H54 (cell line): ENCODE measurements at regions not wholly inside any gene's neighbourhood (a gene's known extent, or its start where the extent isn't known, plus 50 kb on each side); places are given as distances from the start of the nearest gene placed in this dataset.

Source experiments
- DNase-seq: peaks from one replicate; pipeline ENCODE4 v3.0.0; 2011; ENCODE audit warnings: low spot score, mixed read lengths; ENCODE audit not compliant: insufficient read length
- FAIRE-seq: peaks from 3 replicates; lab custom pipeline; 2011; peaks lifted over from hg19 to GRCh38; lab: Jason Lieb, UNC
- POLR2A ChIP-seq: IDR thresholded peaks from 2 replicates; pipeline ENCODE4 v1.6.1; 2011; ENCODE audit warnings: low read depth, mild to moderate bottlenecking, low read length

GRCh38 chrX:10756441-10756840, 136.1 kb upstream of the MID1 start:
- DNase-seq (peak; percentile 15), FAIRE-seq (no peak)
- no peak for TF ChIP-seq POLR2A

DNA sequence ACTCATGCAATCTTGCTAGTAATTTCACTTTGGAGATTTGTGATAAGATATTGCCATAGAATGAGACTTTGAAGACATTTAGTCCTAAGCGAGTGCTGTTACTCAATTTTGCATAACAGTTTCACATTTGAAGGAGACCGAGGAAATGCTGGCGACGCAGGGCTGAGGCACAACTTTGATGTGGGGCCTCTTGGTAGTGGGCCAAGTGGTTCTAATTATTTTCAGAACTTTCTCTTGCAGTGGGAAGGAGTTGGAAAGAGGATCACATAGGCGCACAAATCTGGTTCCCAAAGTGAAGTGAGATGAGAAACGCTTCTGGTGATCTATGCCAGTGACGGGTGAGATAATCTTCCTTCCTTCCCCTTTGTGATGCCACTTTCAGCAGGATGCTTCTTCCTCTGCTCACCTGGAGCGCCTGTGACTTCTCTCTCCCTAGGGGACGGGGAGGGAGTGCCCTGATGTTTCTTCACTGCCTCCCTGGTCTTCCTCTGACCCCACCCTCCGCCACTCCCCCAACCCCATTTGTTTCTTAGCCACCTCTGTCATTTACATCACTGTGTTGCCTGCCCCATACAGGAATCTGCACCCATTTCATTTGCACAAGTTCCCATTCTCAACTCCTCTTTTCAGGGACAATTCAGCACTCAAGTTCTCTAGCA, 138.9 kb upstream of the MID1 start:
- FAIRE-seq = no peak
- DNase-seq = no peak
- TF ChIP-seq POLR2A = no peak

- no peak for TF ChIP-seq POLR2A
- FAIRE-seq = no peak
- no peak for DNase-seq
These were observed 141.1 kb upstream of the MID1 start for GRCh38 chrX:10761447-10761846.

- DNase-seq (no peak), FAIRE-seq (no peak)
- TF ChIP-seq POLR2A = no peak
These were observed 148.8 kb upstream of the MID1 start for GRCh38 chrX:10769195-10769594.

DNA sequence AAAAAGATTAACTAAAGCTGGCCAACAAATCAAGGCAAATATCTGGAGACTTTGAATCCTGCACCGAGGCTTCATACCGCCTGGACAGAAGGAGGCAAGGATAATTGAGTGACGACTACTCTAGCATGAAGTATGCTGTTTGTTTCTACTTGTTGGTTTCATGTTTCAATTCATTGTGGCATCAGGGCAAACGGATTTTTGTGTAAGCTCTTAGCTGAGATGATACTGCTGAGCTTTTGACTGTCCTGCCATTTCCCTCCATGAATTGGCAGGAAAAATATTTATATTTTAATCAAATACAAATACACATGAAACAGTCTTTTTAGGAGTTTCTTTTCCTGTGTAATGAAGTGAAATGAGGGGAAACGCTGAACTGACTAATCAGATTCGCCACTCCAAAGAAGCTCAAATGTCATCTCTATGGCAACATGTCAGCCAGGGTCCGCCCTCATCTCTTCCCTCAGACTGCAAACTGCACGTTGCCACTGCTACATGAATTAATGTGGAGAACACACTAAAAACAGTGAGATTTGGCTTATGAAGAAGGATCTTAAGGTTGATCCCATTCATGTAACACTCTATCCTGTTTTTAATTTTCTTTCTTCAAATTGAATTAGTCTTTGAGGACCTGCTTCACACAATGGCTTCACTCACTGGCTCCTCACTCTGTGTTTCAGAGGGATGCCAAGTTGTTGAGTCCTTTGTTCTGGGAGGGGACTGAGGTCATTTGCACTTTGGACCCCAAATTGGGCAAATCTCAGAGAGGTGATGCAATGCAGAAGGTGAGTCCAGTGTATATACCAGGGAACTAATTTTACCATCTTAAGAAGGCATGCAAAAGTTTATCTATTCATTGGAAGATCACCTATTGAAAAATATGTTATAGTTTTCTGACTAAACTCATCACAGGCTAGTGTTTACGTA, 149.6 kb upstream of the MID1 start:
- FAIRE-seq (no peak), DNase-seq (no peak)
- no peak for TF ChIP-seq POLR2A

DNA sequence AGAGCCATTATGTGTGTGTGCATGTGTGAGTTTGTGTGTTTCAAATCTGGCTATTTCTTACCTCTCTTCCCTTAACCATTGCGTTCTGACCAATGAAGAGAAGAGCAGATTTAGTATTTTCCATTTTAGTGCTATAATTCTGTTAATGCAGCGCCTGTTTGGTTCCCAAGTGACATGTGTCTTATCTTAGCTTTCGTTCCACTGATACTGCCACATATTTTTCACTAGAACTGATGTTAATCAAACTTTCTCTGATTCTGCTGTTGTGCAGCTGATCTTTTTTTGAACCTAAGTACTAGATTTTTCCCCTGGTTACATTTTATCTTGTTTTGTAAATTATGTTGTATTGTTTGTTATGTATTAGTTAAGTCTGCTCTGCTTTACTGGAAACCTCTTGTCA, 152.9 kb upstream of the MID1 start:
- TF ChIP-seq POLR2A = no peak
- DNase-seq (no peak), FAIRE-seq (no peak)

DNA sequence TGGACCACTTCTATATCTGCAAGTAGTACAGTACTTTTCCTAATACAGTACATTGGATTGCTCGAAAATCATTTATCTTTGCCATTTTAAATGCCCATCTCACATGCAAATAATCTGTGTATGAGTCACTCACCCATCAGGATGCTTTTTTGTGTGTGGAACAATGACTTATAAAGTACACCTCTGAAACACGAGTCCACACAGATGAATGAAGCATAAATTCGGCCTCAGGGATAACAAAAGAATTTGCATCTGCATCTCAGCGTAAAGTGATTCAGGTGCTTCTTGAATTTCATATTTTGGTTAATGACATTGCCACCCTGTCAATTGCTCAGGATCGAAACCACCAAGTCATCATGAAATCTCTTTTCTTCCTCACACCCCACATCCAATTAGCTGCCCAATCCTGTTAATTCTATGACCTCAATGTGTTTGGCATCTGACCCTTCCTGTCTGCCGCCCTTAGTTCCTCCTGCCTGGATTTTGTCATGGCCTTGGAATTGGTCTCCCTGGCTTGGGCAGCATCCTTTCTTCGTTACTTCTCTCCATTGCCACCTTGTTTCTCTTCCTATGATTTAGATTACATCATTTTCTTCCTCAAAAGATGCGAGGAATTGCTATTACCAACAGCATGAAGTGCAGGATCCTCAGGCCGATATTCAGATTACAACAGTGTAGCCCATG, 161.6 kb upstream of the MID1 start:
- DNase-seq (no peak), FAIRE-seq (no peak)
- TF ChIP-seq POLR2A = no peak

DNA sequence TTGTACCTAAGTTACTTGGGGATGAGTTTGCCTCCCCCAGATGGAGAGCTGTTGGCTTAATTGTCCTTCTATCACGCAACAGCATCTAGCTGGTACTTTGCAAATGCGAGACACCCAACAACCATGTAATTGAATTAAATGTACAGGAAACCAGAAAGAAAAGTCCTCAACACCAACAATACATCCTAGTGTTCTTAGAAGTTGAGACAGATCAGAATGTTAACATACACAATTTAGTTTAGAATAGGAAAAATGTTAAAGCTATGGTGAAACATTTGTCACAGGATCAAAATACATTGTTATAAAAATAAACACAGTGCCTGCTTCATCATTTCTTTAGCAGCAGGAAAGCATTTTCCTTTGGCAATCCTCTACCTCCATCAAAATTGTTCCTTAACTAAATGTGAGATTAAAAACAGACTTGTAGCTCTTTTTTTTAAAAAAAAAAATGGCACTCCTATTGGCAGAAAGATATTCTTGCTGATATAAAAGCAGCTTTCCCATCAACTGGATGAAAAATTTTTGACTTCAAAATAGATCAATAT, 163.1 kb upstream of the MID1 start:
- no peak for FAIRE-seq
- DNase-seq = no peak
- no peak for TF ChIP-seq POLR2A

GRCh38 chrX:10787264-10787663, 166.9 kb upstream of the MID1 start:
- FAIRE-seq (no peak), DNase-seq (no peak)
- TF ChIP-seq POLR2A = no peak

DNA sequence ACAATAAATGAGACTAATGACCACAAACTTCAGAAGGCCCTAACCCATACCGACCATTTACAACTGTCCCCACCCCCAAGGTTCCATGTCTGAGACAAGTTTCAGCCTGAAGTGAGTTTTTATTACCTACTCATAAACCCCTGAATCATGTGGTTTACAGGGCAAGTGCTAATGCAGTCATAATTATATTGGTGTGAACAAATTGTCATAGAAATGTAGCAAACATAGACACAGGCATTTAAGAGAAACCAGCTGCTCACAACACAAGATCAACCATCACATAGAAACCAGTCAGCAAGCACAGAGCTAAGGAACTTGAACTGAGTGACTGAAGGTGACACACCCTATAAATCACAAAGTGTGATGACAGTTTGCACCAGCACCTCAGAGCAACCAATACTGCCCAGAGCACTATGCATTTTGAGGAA, 173.8 kb upstream of the MID1 start:
- DNase-seq (no peak), FAIRE-seq (no peak)
- no peak for TF ChIP-seq POLR2A

DNA sequence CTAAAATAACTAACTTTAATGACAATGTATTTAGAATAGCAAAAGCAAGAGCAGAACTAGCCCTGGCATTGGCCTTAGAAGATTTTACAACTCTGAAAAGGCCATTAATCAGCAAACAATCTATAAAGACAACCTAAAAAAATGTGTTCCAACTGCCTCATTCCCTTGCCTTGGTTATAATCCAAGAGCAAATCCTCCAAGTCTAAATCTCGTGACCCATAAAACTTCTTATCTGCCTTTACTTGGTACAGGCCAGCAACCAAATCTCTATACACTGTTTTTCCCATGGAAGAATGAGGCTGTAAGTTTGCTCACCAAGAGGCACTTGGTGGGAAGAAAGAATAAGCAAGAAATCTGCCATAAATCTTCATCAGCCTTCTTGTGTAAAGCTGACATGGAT, 175.3 kb upstream of the MID1 start:
- no peak for DNase-seq
- no peak for TF ChIP-seq POLR2A
- FAIRE-seq = no peak

DNA sequence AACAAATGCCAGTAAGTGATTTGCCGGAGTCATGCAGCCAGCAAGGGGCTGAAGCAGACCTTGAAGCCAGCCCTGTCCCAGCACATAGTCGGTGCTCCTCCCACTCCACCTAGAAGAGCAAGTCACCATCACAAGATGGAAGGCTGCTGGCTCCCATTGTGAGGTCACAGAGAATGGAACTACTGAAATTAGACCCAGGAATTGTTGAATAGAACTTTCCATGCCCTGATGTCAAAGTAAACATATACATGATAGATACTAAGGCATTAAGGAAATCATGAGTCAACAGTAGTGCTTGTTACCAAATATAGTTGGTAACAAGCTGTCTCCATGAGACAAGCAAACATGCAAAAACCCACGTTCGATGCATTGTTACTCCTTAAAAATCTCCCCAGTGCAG, 177.1 kb upstream of the MID1 start:
- FAIRE-seq (no peak), DNase-seq (no peak)

DNA sequence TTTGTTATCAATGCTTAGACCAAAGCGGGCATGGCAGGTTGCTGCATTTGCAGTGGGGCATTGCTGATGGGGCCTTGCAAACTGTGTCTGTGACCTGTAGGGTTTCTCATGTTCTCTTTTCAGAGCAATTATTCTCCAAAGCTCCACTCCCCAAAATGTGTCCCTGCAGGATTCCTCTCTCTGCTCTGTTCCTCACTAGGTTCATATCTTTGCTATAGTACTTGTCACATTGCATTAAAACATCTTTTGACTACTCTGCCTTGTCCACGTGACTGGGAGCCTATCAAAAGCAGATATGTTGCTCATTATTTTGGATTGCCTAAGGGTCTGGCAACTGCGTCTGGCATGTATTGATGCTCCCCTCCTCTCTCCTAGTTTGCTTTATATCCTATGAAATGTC, 177.7 kb upstream of the MID1 start:
- DNase-seq (no peak), FAIRE-seq (no peak)
- no peak for TF ChIP-seq POLR2A

More for the DNA sequence above, 177.1 kb upstream of the MID1 start:
- no peak for TF ChIP-seq POLR2A

DNA sequence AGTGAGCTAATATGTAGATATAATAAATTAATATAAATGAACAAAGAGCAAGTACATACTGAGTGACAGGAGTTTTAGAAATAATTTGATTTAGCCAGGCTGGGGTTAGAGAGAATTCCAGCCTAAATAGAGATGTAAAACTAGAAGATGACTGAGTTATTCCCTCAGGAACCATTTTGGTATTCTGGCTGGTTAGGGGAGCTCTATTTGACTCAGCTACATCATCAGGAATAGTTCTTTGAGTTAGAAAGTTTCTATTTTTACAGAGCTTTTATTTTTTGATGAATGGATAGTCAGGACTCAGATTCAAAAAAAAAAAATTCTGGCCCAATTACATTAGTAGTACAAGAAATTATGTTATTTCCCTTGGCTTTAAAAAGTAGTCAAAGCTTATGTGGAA, 180.4 kb upstream of the MID1 start:
- DNase-seq = no peak
- TF ChIP-seq POLR2A = no peak
- no peak for FAIRE-seq
